ENCODE measurements at regions not wholly inside any gene's neighbourhood (a gene's known extent, or its start where the extent isn't known, plus 50 kb on each side); places are given as distances from the start of the nearest gene placed in this dataset.

- DNase-seq: no peak
Measured at GRCh38 chr1:170318736-170319135, 173.0 kb downstream of the NTMT2 start.

- no peak for DNase-seq
Measured at GRCh38 chr1:170321113-170321512, 175.4 kb downstream of the NTMT2 start.

GRCh38 chr1:170326186-170326585 lies 180.4 kb downstream of the NTMT2 start:
- no peak for DNase-seq

GRCh38 chr1:170332801-170333200 lies 187.0 kb downstream of the NTMT2 start:
- no peak for DNase-seq

- no peak for DNase-seq
Measured at GRCh38 chr1:170337413-170337994, 191.7 kb downstream of the NTMT2 start.

- no peak for DNase-seq
Measured at GRCh38 chr1:170339534-170339933, 192.4 kb upstream of the GORAB start.

- no peak for DNase-seq
Measured at GRCh38 chr1:170340308-170340707, 191.7 kb upstream of the GORAB start.

GRCh38 chr1:170351366-170351946 lies 180.5 kb upstream of the GORAB start:
- DNase-seq: no peak

- no peak for DNase-seq
Measured at GRCh38 chr1:170354246-170354645, 177.7 kb upstream of the GORAB start.

- DNase-seq: no peak
Measured at GRCh38 chr1:170354690-170355089, 177.3 kb upstream of the GORAB start.

GRCh38 chr1:170355267-170355801 lies 176.6 kb upstream of the GORAB start:
- no peak for DNase-seq

- DNase-seq: no peak
Measured at GRCh38 chr1:170356585-170356984, 175.4 kb upstream of the GORAB start.

GRCh38 chr1:170357750-170358149 lies 174.2 kb upstream of the GORAB start:
- DNase-seq: no peak

GRCh38 chr1:170360601-170361000 lies 171.4 kb upstream of the GORAB start:
- no peak for DNase-seq

- no peak for DNase-seq
Measured at GRCh38 chr1:170365331-170365730, 166.6 kb upstream of the GORAB start.

GRCh38 chr1:170366980-170367379 lies 165.0 kb upstream of the GORAB start:
- no peak for DNase-seq

- DNase-seq: no peak
Measured at GRCh38 chr1:170367615-170368014, 164.4 kb upstream of the GORAB start.

- no peak for DNase-seq
Measured at GRCh38 chr1:170369000-170369399, 163.0 kb upstream of the GORAB start.

- DNase-seq: no peak
Measured at GRCh38 chr1:170369417-170369816, 162.5 kb upstream of the GORAB start.

GRCh38 chr1:170370087-170370486 lies 161.9 kb upstream of the GORAB start:
- no peak for DNase-seq

- no peak for DNase-seq
Measured at GRCh38 chr1:170375082-170375723, 156.8 kb upstream of the GORAB start.

- DNase-seq: no peak
Measured at GRCh38 chr1:170376801-170377385, 155.1 kb upstream of the GORAB start.

GRCh38 chr1:170377440-170377839 lies 154.5 kb upstream of the GORAB start:
- DNase-seq: no peak
